ENCODE measurements at regions not wholly inside any gene's neighbourhood (a gene's known extent, or its start where the extent isn't known, plus 50 kb on each side); places are given as distances from the start of the nearest gene placed in this dataset.

DNA sequence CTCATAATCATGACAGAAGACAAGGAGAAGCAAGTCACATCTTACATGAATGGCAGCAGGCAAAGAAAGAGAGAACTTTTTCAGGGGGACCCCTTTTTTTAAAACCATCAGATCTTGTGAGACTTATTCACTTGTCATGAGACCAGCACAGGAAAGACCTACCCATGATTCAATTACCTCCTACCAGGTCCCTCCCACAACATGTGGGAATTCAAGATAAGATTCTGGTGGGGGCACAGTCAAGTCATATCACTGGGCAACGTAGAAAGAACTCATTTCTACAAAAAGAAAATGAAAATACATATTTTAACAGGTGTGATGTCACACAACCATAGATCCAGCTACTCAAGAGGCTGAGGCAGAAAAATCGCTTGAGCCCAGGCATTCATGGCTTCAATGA is 304.1 kb downstream of the IPMK start:
- H2AFZ ChIP-seq (ENCODE audit: low read depth), result no peak overlapping the region
- H3K79me2 ChIP-seq (ENCODE audit: insufficient read depth, low read depth), result peaks cover 6% of the 10 kb centered on the region; the same call in 1 of the 2 replicates
- TF ChIP-seq, protein P1, sequence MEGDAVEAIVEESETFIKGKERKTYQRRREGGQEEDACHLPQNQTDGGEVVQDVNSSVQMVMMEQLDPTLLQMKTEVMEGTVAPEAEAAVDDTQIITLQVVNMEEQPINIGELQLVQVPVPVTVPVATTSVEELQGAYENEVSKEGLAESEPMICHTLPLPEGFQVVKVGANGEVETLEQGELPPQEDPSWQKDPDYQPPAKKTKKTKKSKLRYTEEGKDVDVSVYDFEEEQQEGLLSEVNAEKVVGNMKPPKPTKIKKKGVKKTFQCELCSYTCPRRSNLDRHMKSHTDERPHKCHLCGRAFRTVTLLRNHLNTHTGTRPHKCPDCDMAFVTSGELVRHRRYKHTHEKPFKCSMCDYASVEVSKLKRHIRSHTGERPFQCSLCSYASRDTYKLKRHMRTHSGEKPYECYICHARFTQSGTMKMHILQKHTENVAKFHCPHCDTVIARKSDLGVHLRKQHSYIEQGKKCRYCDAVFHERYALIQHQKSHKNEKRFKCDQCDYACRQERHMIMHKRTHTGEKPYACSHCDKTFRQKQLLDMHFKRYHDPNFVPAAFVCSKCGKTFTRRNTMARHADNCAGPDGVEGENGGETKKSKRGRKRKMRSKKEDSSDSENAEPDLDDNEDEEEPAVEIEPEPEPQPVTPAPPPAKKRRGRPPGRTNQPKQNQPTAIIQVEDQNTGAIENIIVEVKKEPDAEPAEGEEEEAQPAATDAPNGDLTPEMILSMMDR (conservative IDR thresholded peaks at IDR 0.05; ENCODE audit: low read depth, low read length), result no peak

DNA sequence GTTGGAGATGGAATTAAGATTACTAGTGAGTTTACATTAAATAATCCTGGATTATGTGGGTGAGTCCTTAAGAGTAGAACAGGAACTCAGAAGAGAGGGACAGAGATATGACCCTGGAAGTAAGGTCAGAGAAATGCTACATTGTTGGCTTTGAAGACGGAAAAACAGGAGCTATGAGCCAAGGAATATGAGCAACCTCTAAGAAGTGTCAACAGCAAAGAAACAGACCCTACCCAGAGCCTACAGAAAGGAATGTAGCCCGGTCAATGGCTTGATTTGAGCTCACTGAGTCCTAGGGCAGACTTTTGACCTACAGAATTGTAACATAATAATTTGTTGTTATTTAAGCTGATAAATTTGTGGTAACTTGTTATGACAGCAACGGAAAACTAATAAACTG is 304.9 kb downstream of the IPMK start:
- Histone ChIP-seq H3K27ac (no peak overlapping the region), H3K36me3 (ENCODE audit: insufficient read depth) (no peaks in the 10 kb centered on the region), H4K20me1 (ENCODE audit: insufficient read depth) (no peaks in the 10 kb centered on the region), H3K4me2 (no peak overlapping the region), H3K27me3 (ENCODE audit: insufficient read depth, low read depth) (no peaks in the 10 kb centered on the region), H3K4me3 (IDR thresholded peaks at IDR 0.05; ENCODE audit: insufficient read depth, low read depth, low read length) (no peak overlapping the region), H3K79me2 (ENCODE audit: insufficient read depth, low read depth) (peaks cover 6% of the 10 kb centered on the region; the same call in 1 of the 2 replicates), H3K9ac (no peak overlapping the region), H2AFZ (ENCODE audit: low read depth) (no peak overlapping the region), H3K4me1 (ENCODE audit: low read depth, poor library complexity, severe bottlenecking) (no peaks in the 10 kb centered on the region)
- TF ChIP-seq, protein P1 (conservative IDR thresholded peaks at IDR 0.05; ENCODE audit: low read depth, low read length), result no peak

More for the DNA sequence above, 304.1 kb downstream of the IPMK start:
- H3K4me1 ChIP-seq (ENCODE audit: low read depth, poor library complexity, severe bottlenecking), result no peaks in the 10 kb centered on the region
- H3K4me3 ChIP-seq (IDR thresholded peaks at IDR 0.05; ENCODE audit: insufficient read depth, low read depth, low read length), result no peak overlapping the region
- no peak overlapping the region for H3K9ac ChIP-seq
- no peaks in the 10 kb centered on the region for H3K36me3 ChIP-seq (ENCODE audit: insufficient read depth)
- H3K27ac ChIP-seq, result no peak overlapping the region
- no peaks in the 10 kb centered on the region for H3K27me3 ChIP-seq (ENCODE audit: insufficient read depth, low read depth)
- H3K4me2 ChIP-seq, result no peak overlapping the region
- no peaks in the 10 kb centered on the region for H4K20me1 ChIP-seq (ENCODE audit: insufficient read depth)

DNA sequence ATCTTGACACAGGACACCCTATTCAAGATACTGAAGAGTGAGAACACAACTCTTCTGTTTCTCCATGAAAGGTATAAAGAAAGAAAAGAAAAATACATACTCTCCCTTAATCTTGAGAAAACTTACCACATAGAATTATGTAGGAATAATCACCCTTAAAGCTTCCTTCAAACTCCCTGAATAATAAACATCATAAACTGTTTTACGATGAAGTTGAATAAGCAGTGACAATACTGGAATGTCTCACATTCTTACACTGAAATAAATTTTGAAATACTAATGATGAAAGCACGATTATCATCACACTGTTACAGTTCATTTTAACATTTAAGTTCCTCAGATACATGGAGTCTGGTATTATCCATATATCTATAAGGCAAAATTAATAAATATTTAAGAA is 306.2 kb downstream of the IPMK start:
- H3K4me1 ChIP-seq (ENCODE audit: low read depth, poor library complexity, severe bottlenecking), result no peaks in the 10 kb centered on the region
- TF ChIP-seq, protein P1 (conservative IDR thresholded peaks at IDR 0.05; ENCODE audit: low read depth, low read length), result no peak
- no peak overlapping the region for H3K9ac ChIP-seq
- H3K4me2 ChIP-seq, result no peak overlapping the region
- no peaks in the 10 kb centered on the region for H4K20me1 ChIP-seq (ENCODE audit: insufficient read depth)
- no peaks in the 10 kb centered on the region for H3K27me3 ChIP-seq (ENCODE audit: insufficient read depth, low read depth)
- no peak overlapping the region for H3K27ac ChIP-seq
- H3K36me3 ChIP-seq (ENCODE audit: insufficient read depth), result no peaks in the 10 kb centered on the region
- H3K4me3 ChIP-seq (IDR thresholded peaks at IDR 0.05; ENCODE audit: insufficient read depth, low read depth, low read length), result no peak overlapping the region
- peaks cover 6% of the 10 kb centered on the region; the same call in 1 of the 2 replicates for H3K79me2 ChIP-seq (ENCODE audit: insufficient read depth, low read depth)
- no peak overlapping the region for H2AFZ ChIP-seq (ENCODE audit: low read depth)

- Histone ChIP-seq H3K4me2 (no peak overlapping the region), H3K36me3 (ENCODE audit: insufficient read depth) (no peaks in the 10 kb centered on the region), H3K4me1 (ENCODE audit: low read depth, poor library complexity, severe bottlenecking) (no peaks in the 10 kb centered on the region), H3K27ac (no peak overlapping the region), H3K9ac (no peak overlapping the region), H3K4me3 (IDR thresholded peaks at IDR 0.05; ENCODE audit: insufficient read depth, low read depth, low read length) (no peak overlapping the region), H3K27me3 (ENCODE audit: insufficient read depth, low read depth) (no peaks in the 10 kb centered on the region), H3K79me2 (ENCODE audit: insufficient read depth, low read depth) (peaks cover 6% of the 10 kb centered on the region; the same call in 1 of the 2 replicates), H2AFZ (ENCODE audit: low read depth) (no peak overlapping the region), H4K20me1 (ENCODE audit: insufficient read depth) (no peaks in the 10 kb centered on the region)
- TF ChIP-seq, protein P1 (conservative IDR thresholded peaks at IDR 0.05; ENCODE audit: low read depth, low read length), result no peak
Observed at GRCh38 chr10:57960406-57960805, 307.3 kb downstream of the IPMK start.

All from KMS-11 (cell line).